HG02884 (cell line): ENCODE measurements at regions not wholly inside any gene's neighbourhood (a gene's known extent, or its start where the extent isn't known, plus 50 kb on each side); places are given as distances from the start of the nearest gene placed in this dataset.
A peak's percentile ranks its signal among the peaks of the same experiment; 100 is the strongest.
"Not testable (repeated sequence)": the region's sequence is repeated elsewhere in the genome, so short reads cannot be mapped to it uniquely, and the experiment has no call there.

ENCODE experiments used
- ATAC-seq: cut with Tn5 transposase; IDR thresholded peaks from one replicate; pipeline ENCODE4 v1.9.1; 2021; ENCODE audit warnings: mild to moderate bottlenecking, moderate library complexity; ENCODE audit not compliant: unreplicated experiment

- no peak for ATAC-seq
Measured at GRCh38 chr2:150371044-150371818, 116.2 kb downstream of the RND3 start.

GRCh38 chr2:150370561-150370960, 116.9 kb downstream of the RND3 start:
- ATAC-seq, result no peak

DNA sequence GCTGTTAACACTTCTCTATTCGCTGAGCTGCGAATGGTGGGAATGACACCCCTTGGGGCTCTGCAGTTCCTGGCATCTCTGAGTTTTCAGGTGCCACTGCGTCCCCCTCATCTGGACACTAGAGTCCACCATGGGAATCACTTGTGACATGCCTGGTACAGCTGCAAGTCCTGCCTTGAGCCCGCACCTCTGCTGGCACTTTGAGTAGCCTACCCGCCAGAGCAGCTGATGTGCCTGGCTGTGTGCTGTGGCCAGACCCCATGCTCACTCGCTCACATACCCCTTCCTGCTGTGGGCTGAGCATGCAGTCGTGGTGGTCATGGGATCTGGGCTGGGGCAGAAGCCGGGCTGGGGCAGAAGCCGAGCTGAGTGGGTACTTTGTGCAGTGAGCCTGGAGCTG, 117.6 kb downstream of the RND3 start:
- ATAC-seq, result no peak

- ATAC-seq, result no peak
Measured at GRCh38 chr2:150358468-150358807, 129.0 kb downstream of the RND3 start.

DNA sequence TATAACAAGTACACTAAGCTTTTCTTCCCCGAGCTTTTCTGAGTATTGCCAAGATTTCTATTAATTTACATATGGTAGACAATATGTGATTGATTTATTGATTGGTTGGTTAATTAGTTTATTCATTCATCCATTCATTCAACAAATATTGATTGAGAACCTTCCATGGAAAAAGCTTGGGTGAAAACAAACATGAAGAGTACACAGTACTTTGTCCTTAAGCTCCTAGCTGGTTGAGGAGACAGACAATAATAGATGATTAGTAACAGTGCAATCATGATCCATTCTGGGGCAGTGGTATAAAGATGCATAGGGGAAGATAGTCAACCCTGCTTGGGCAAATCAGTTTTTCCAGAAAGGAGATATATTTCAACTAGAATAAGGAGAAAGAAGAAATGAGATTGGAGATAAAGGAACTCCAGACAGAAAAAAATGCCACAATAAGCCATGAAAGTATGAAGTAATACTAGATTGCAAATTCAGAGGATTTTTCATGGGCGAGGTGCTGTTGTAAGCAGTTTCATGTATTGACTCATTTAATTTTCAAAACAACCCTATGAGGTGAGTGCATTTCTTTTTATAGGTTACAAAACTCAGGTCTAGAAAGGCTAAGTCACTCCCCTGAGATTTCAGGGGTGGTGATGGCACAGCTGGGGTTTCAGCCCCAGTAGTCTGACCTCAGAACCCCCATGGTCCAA, 129.5 kb downstream of the RND3 start:
- peak; percentile 64 for ATAC-seq

- ATAC-seq, result no peak
Measured at GRCh38 chr2:150355440-150355839, 132.0 kb downstream of the RND3 start.

DNA sequence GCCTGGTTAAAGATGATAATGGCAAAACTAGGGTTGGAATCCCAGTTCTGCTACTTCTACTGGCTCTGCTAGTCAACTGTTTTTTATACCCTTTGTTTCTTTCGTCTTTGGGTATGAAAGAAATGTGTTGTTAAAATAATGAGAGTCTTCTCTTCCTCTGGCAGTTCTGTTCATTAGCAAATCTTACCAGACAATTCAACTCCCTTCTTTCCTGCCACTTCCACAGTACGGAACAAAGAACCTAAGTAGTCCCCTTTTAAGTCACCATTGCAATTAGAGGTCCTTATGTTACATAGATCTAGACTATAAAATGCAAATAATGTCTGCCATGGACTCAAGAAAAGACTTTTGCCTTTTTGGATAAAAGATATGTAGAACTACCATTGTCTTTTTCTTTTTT, 134.1 kb downstream of the RND3 start:
- no peak for ATAC-seq

GRCh38 chr2:150351922-150352321, 135.5 kb downstream of the RND3 start:
- no peak for ATAC-seq

DNA sequence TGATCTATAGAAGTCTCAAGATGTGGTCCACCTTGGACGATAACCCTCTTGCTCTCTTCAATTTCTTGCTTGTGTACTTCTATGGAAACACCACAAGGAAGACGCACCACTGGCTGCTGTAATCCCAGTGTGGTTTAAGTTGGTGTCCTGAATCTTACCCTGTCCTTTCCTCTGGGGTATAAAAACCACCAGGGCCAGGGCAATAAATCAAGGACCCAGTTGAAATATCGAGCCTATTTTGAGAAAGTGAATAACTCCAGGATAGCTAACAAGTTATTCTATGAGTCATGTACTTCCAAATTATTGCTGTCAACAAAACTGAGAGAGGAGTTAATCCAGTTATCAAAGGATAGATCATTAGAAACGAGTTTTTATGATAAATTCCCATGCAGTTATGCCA, 137.0 kb downstream of the RND3 start:
- no peak for ATAC-seq

DNA sequence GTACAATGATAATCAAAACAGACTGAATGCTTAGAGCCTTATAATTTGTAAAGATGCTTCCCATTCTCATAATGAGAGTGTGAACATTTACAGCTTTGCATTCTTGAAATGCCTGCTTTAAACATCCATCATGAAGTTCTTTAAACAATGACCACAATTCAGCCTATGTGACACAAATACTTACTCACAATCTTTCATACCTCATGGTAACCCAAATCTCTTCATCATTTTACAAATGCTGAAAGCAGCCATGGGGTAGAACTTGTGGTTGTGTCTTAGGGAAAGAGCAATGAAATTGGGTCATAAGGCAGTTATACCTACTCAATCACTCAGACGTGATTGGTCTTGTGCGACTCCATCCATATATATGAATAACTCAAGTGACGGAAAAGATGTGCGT, 140.7 kb downstream of the RND3 start:
- ATAC-seq, result no peak

DNA sequence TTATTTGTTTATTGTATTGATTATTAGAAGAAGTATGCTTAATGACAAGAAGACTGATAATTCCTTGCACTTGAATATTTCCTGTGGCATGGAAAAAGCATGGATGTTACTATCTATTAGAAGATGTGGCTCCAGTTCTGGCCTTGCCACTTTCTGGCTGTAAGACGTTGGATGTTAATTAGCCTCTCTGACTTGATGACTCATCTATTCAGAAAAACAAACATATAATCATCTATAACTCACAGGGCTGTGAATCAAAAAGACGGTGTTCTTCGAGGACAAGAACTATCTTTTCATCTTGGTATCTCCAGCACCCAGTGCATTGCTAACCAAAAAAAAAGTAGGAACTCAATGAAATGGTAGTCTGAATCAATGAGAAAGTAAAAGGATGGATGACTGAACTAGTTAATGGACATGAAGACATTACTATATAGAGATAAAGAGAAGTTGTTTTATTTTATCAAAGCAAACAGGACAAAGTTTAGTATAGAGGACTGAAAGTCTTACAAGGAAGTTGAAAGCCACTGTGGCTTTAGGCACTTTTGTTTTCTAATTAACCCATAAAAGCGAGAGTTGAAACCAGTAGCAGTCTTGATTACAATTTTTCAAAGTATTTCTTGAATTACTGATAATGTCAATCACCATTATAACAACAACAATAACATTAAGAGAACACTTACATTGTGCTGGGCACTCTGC, 145.3 kb downstream of the RND3 start:
- ATAC-seq, result no peak

DNA sequence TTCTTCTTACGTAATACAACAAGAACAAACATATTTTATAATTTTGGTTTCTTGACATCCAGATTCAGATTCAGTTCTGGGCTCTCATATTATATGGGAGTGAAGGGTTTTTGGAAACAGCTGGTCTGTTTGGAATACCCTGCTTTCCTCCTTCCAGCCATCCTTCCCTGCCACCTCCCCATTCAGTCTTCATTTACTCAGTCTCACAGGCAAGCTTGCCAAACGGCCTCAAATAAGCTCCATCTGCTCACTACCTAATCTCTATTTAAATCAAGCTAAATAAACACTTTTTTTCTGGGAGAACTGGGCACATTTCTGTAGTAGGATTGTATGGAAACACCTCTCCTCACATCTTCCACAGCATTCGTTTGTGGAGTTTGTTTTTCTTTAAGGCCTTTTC, 147.5 kb downstream of the RND3 start:
- ATAC-seq, result no peak

GRCh38 chr2:150339282-150339681, 148.2 kb downstream of the RND3 start:
- no peak for ATAC-seq

GRCh38 chr2:150335596-150335995, 151.9 kb downstream of the RND3 start:
- no peak for ATAC-seq

DNA sequence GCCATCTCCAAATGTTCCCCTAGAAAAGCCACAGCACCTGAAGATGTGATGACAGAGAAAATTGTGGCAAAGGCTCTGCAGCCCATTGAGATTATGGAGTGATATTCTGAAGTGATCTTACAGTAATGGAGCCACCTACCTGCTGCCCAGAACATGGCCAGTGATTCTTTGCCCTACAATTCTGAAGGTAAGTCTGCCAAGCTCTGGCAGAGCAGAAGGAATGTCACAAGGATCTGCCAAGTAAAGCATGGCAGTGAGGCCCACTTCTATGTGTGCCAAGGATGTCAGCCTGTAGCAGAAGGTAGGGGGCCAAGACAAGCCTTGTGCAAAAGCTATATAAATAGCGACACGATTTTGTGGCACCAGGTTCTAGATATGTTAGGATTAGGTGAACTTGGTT, 155.1 kb downstream of the RND3 start:
- ATAC-seq, result no peak

DNA sequence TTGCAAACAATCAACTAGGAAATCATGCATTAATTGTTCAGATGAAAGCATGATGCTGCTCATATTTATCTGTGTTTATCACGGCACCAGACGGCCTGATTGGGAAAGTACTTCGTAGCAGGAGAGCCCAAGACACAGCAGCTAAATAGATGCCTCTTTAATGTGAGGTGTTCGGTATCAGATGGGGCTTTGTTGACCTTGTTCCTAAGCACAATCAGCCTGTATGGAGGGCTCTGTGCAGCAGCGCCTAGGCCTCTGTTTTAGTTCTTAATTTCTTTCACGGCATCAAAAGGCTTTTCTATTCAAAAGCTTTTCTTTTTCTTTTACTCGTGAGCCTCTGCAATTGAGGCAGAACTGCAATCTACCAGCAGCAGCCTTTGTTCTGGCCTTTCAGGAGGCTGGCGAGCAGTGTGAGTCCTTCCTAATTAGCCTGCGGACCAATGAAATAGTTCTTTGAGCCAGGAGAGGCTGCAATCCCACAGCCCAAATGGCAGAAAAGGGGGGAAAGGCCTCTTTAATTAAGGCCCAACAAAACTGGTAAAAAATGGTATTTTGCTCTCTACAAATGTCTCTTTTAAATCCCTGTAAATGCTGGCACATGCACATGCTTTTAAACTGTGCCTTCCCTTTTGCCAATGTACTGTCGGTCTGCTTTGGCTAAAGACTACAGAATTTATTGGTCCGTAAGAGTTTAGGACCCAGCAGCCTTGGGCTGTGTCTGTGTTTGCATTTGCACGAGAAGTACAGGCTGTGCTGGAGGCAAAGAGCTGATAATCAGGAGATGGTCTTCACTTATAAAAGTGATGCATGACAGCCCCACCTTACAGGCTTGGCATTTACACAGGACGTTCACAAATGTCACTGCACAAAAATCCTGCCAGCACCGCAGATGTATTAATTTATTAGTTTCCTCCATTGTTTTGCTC, 159.6 kb downstream of the RND3 start:
- no peak for ATAC-seq

- ATAC-seq, result no peak
Measured at GRCh38 chr2:150325656-150326314, 161.7 kb downstream of the RND3 start.

DNA sequence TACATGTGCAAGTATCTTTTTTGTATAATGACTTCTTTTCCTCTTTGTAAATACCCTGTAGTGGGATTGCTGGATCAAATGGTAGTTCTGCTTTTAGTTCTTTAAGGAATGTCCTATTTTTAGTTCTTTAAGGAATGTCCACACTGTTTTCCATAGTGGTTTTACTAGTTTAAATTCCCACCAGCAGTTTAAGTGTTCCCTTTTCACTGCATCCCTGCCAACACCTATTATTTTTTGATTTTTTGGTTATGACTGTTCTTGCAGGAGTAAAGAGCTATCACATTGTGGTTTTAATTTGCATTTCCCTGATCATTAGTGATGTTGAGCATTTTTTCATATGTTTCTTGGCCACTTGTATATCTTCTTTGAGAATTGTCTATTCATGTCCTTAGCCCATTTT, 164.4 kb downstream of the RND3 start:
- ATAC-seq, result not testable (repeated sequence)

- ATAC-seq, result no peak
Measured at GRCh38 chr2:150320608-150321007, 166.9 kb downstream of the RND3 start.
